ENCODE measurements at regions not wholly inside any gene's neighbourhood (a gene's known extent, or its start where the extent isn't known, plus 50 kb on each side); places are given as distances from the start of the nearest gene placed in this dataset.

DNA sequence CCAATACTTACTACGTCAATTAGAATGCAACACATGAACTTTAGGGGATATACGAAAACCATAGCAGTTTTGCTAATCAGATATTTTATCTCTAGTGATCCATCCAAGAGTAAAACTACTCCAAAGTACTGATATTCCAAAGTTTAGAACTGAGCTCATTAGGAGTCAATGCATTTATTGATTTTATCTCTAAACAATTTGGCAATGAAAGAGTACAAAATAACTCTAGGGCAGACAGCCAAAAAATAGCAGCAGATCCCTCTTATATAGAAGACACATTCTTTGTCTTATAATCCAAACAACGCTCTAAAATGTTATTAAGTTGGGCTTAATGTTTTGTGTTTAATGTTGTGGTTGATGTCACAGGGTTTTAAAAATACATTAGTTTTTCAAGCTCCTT, 923.9 kb upstream of the MAN1A1 start:
- TF ChIP-seq POLR2A (IDR thresholded peaks at IDR 0.05; ENCODE audit: low read depth, low read length) (no peak), RAD21 (IDR thresholded peaks at IDR 0.05; ENCODE audit: low read length) (no peak)
- TF ChIP-seq, protein P1, sequence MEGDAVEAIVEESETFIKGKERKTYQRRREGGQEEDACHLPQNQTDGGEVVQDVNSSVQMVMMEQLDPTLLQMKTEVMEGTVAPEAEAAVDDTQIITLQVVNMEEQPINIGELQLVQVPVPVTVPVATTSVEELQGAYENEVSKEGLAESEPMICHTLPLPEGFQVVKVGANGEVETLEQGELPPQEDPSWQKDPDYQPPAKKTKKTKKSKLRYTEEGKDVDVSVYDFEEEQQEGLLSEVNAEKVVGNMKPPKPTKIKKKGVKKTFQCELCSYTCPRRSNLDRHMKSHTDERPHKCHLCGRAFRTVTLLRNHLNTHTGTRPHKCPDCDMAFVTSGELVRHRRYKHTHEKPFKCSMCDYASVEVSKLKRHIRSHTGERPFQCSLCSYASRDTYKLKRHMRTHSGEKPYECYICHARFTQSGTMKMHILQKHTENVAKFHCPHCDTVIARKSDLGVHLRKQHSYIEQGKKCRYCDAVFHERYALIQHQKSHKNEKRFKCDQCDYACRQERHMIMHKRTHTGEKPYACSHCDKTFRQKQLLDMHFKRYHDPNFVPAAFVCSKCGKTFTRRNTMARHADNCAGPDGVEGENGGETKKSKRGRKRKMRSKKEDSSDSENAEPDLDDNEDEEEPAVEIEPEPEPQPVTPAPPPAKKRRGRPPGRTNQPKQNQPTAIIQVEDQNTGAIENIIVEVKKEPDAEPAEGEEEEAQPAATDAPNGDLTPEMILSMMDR (conservative IDR thresholded peaks at IDR 0.05; ENCODE audit: low read depth, low read length): no peak
- TF ChIP-seq, protein P2, sequence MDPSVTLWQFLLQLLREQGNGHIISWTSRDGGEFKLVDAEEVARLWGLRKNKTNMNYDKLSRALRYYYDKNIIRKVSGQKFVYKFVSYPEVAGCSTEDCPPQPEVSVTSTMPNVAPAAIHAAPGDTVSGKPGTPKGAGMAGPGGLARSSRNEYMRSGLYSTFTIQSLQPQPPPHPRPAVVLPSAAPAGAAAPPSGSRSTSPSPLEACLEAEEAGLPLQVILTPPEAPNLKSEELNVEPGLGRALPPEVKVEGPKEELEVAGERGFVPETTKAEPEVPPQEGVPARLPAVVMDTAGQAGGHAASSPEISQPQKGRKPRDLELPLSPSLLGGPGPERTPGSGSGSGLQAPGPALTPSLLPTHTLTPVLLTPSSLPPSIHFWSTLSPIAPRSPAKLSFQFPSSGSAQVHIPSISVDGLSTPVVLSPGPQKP (IDR thresholded peaks at IDR 0.05; ENCODE audit: borderline replicate concordance, low read depth, low read length): no peak
- TF ChIP-seq, protein P3, sequence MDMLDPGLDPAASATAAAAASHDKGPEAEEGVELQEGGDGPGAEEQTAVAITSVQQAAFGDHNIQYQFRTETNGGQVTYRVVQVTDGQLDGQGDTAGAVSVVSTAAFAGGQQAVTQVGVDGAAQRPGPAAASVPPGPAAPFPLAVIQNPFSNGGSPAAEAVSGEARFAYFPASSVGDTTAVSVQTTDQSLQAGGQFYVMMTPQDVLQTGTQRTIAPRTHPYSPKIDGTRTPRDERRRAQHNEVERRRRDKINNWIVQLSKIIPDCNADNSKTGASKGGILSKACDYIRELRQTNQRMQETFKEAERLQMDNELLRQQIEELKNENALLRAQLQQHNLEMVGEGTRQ (IDR thresholded peaks at IDR 0.05; ENCODE audit: low read depth, low read length): no peak

Data from IMR-90 (cell line).